ENCODE measurements at regions not wholly inside any gene's neighbourhood (a gene's known extent, or its start where the extent isn't known, plus 50 kb on each side); places are given as distances from the start of the nearest gene placed in this dataset.
"Not testable (repeated sequence)": the region's sequence is repeated elsewhere in the genome, so short reads cannot be mapped to it uniquely, and the experiment has no call there.

DNA sequence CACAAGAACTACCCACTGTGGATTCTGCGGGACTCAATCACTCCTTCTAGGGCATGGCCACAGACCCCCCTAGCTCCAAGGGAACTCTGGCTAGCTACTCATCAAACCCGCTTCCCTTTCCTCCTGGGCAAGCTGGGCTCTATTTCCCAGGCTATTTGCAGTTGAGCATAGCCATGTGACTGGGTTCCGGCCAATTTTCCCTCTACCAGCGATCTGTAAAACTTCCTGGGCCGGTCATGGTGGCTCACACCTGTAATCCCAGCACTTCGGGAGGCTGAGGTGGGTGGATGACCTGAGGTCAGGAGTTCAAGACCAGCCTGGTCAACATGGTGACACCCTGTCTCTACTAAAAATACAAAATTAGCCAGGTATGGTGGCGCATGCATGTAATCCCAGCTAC, 214.9 kb upstream of the IRF2BP2 start:
- CTCF ChIA-PET (ENCODE audit: low intra/inter-chr PET ratio); H3K79me2 ChIP-seq (ENCODE audit: control insufficient read depth, insufficient read depth, low read length); H3K4me1 ChIP-seq (replicated peaks in 1 of 2; ENCODE audit: control insufficient read depth in 2 of 2, insufficient read depth in 2 of 2, low read length in 2 of 2); H3K9ac ChIP-seq (ENCODE audit: insufficient read depth in 1 of 2, low read depth in 2 of 2, low read length in 2 of 2); BruUV-seq (replicated peaks); H3K9me3 ChIP-seq (replicated peaks; ENCODE audit: control insufficient read depth, insufficient read depth, low read depth, low read length); H3K4me3 ChIP-seq; FAIRE-seq; ATAC-seq; H2AFZ ChIP-seq (ENCODE audit: low read depth, low read length); H3K4me2 ChIP-seq (ENCODE audit: insufficient read depth, low read length); H3K36me3 ChIP-seq (ENCODE audit: control insufficient read depth, insufficient read depth, low read length); intact Hi-C loops (cut with micrococcal nuclease); DNase-seq (ENCODE audit: extremely low read depth in 1 of 4, low spot score in 3 of 4); in situ Hi-C loops (cut with MboI); H4K20me1 ChIP-seq (replicated peaks; ENCODE audit: control insufficient read depth, insufficient read depth, low read length); H3K9me1 ChIP-seq (ENCODE audit: control insufficient read depth, insufficient read depth, low read length); H3K27ac ChIP-seq (ENCODE audit: extremely low read depth, low read depth, low read length): not testable (repeated sequence)
- 58% methylated on average over 7 of the region's 7 CpGs for WGBS (ENCODE audit: insufficient coverage, low coverage, missing lambda C conversion rate)
- H3K27me3 ChIP-seq (ENCODE audit: control insufficient read depth in 2 of 2, insufficient read depth in 2 of 2, low read length in 2 of 2) = peaks cover 36 to 50% of the 10 kb centered on the region in 2 experiments; a peak in 4 of 5 replicates
- POLR2A ChIA-PET = interaction anchor here (0.6 kb wide), 1 partner anchor 266 kb away, joined by 3 read pairs; no protein-coding TSS in a partner anchor

DNA sequence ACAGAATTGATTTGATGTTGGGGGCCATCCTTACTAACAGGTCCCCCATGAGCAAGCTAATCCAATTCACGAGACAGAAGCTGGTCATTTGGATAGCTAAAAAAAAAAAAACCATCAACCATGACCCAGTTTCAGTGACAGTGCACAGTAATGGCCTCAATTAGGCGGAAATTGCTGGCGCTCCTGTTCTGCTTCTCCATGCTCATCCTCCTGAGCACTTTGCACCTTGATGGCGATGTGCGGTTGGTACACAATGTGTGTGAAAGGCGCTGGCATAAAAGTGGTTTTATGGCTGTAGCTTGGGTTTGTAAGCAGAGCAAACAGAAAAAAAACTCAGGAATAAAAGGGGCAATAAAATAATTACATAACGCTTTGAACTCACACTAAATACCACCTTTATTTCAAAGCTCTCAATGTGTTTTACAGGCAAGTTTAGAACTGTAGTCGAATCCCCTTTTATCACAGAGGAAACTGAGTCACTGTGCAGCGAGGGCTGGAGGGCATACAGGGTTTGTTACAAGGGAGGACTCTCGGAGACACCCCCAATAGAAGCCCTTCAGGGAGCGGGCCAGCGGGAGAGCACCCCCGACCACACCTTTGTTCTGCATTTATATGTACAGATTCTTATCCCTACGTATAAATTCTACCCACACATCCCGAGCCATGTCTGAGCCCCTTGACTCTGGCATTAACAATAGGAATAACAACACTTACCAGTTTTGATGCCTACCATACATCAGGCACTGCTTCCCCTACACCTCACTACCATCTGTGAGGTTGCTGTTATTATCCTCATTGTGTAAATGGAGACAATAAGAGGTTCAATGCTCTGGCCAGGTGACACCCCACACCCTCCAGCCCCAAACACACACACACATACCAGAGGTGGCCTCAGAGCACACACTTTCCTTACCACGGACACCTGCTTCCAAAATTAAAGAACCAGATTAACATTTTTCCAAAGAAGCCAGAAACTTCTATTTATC, 213.5 kb upstream of the IRF2BP2 start:
- H4K20me1 ChIP-seq (replicated peaks; ENCODE audit: control insufficient read depth, insufficient read depth, low read length) = no peaks in the 10 kb centered on the region
- ATAC-seq = no peak
- DNase-seq (ENCODE audit: extremely low read depth in 1 of 4, low spot score in 3 of 4) = no peak
- ChIA-PET CTCF (ENCODE audit: low intra/inter-chr PET ratio) (no interaction called here), POLR2A (interaction anchor here (1.0 to 1.1 kb wide), 2 partner anchors 53 to 222 kb away, joined by 3 to 4 read pairs; no protein-coding TSS in a partner anchor)
- no peaks in the 10 kb centered on the region for H3K36me3 ChIP-seq (ENCODE audit: control insufficient read depth, insufficient read depth, low read length)
- FAIRE-seq = no peak
- H3K4me2 ChIP-seq (ENCODE audit: insufficient read depth, low read length) = no peak overlapping the region
- in situ Hi-C loops (cut with MboI) (no loop called here), intact Hi-C loops (cut with micrococcal nuclease) (no loop called here)
- no peak overlapping the region for H3K27ac ChIP-seq (ENCODE audit: extremely low read depth, low read depth, low read length)
- H3K27me3 ChIP-seq (ENCODE audit: control insufficient read depth in 2 of 2, insufficient read depth in 2 of 2, low read length in 2 of 2) = peaks cover 36 to 37% of the 10 kb centered on the region in 2 experiments; a peak in 4 of 5 replicates
- no TSS peak for BruUV-seq (replicated peaks)
- WGBS (ENCODE audit: insufficient coverage, low coverage, missing lambda C conversion rate) = 29% methylated on average over 16 of the region's 16 CpGs
- H3K9me1 ChIP-seq (ENCODE audit: control insufficient read depth, insufficient read depth, low read length) = no peaks in the 10 kb centered on the region
- no peak overlapping the region for H3K9ac ChIP-seq (ENCODE audit: insufficient read depth in 1 of 2, low read depth in 2 of 2, low read length in 2 of 2)
- H3K79me2 ChIP-seq (ENCODE audit: control insufficient read depth, insufficient read depth, low read length) = no peaks in the 10 kb centered on the region
- TF ChIP-seq TEAD2 (tag; IDR thresholded peaks at IDR 0.05) = no peak
- TF ChIP-seq ZBTB33 (CRISPR knock-in tag; IDR thresholded peaks at IDR 0.05) = 0 out of 2 replicates have a peak, but pooled peaks have one; percentile 14
- no peak overlapping the region for H3K4me3 ChIP-seq
- H2AFZ ChIP-seq (ENCODE audit: low read depth, low read length) = peak overlapping the region; percentile 29; the same call in 1 of the 2 replicates
- no peaks in the 10 kb centered on the region; a peak in 2 of 5 replicates for H3K4me1 ChIP-seq (replicated peaks in 1 of 2; ENCODE audit: control insufficient read depth in 2 of 2, insufficient read depth in 2 of 2, low read length in 2 of 2)
- no peaks in the 10 kb centered on the region for H3K9me3 ChIP-seq (replicated peaks; ENCODE audit: control insufficient read depth, insufficient read depth, low read depth, low read length)

Measured in K562 (cell line).